ENCODE measurements at regions not wholly inside any gene's neighbourhood (a gene's known extent, or its start where the extent isn't known, plus 50 kb on each side); places are given as distances from the start of the nearest gene placed in this dataset.
"Not testable (repeated sequence)": the region's sequence is repeated elsewhere in the genome, so short reads cannot be mapped to it uniquely, and the experiment has no call there.

GRCh38 chr5:12745537-12745936, 841.3 kb upstream of the CTNND2 start:
- DNase-seq (ENCODE audit: low spot score) = no peak

- DNase-seq (ENCODE audit: low spot score) = no peak
Observed at GRCh38 chr5:12743582-12743981, 839.3 kb upstream of the CTNND2 start.

- DNase-seq (ENCODE audit: low spot score) = no peak
Observed at GRCh38 chr5:12730354-12730753, 826.1 kb upstream of the CTNND2 start.

GRCh38 chr5:12716664-12717063, 812.4 kb upstream of the CTNND2 start:
- DNase-seq (ENCODE audit: low spot score) = no peak

GRCh38 chr5:12707560-12707959, 803.3 kb upstream of the CTNND2 start:
- no peak for DNase-seq (ENCODE audit: low spot score)

GRCh38 chr5:12704955-12705354, 800.7 kb upstream of the CTNND2 start:
- no peak for DNase-seq (ENCODE audit: low spot score)

- no peak for DNase-seq (ENCODE audit: low spot score)
Observed at GRCh38 chr5:12703254-12703653, 799.0 kb upstream of the CTNND2 start.

GRCh38 chr5:12695651-12696050, 791.4 kb upstream of the CTNND2 start:
- DNase-seq (ENCODE audit: low spot score) = no peak

- DNase-seq (ENCODE audit: low spot score) = no peak
Observed at GRCh38 chr5:12691330-12691729, 787.1 kb upstream of the CTNND2 start.

- DNase-seq (ENCODE audit: low spot score) = no peak
Observed at GRCh38 chr5:12690361-12690760, 786.1 kb upstream of the CTNND2 start.

- DNase-seq (ENCODE audit: low spot score) = no peak
Observed at GRCh38 chr5:12683249-12683648, 779.0 kb upstream of the CTNND2 start.

GRCh38 chr5:12679731-12680130, 775.5 kb upstream of the CTNND2 start:
- no peak for DNase-seq (ENCODE audit: low spot score)

- no peak for DNase-seq (ENCODE audit: low spot score)
Observed at GRCh38 chr5:12675959-12676358, 771.7 kb upstream of the CTNND2 start.

- no peak for DNase-seq (ENCODE audit: low spot score)
Observed at GRCh38 chr5:12672141-12672540, 767.9 kb upstream of the CTNND2 start.

- no peak for DNase-seq (ENCODE audit: low spot score)
Observed at GRCh38 chr5:12669326-12669725, 765.1 kb upstream of the CTNND2 start.

- no peak for DNase-seq (ENCODE audit: low spot score)
Observed at GRCh38 chr5:12668564-12668963, 764.3 kb upstream of the CTNND2 start.

- not testable (repeated sequence) for DNase-seq (ENCODE audit: low spot score)
Observed at GRCh38 chr5:12667818-12668217, 763.6 kb upstream of the CTNND2 start.

GRCh38 chr5:12665772-12666171, 761.5 kb upstream of the CTNND2 start:
- not testable (repeated sequence) for DNase-seq (ENCODE audit: low spot score)

GRCh38 chr5:12662545-12663314, 758.5 kb upstream of the CTNND2 start:
- no peak for DNase-seq (ENCODE audit: low spot score)

GRCh38 chr5:12661617-12662370, 757.5 kb upstream of the CTNND2 start:
- DNase-seq (ENCODE audit: low spot score) = no peak

GRCh38 chr5:12660279-12661107, 756.2 kb upstream of the CTNND2 start:
- not testable (repeated sequence) for DNase-seq (ENCODE audit: low spot score)

GRCh38 chr5:12659686-12660085, 755.4 kb upstream of the CTNND2 start:
- no peak for DNase-seq (ENCODE audit: low spot score)
